Smooth muscle cell (in vitro differentiated cells): ENCODE measurements at regions not wholly inside any gene's neighbourhood (a gene's known extent, or its start where the extent isn't known, plus 50 kb on each side); places are given as distances from the start of the nearest gene placed in this dataset.
A peak's percentile ranks its signal among the peaks of the same experiment; 100 is the strongest.
"Not testable (repeated sequence)": the region's sequence is repeated elsewhere in the genome, so short reads cannot be mapped to it uniquely, and the experiment has no call there.

Experiments
- DNase-seq: peaks from one replicate; lab custom pipeline; 2025; ENCODE audit not compliant: unreplicated experiment; lab: John Stamatoyannopoulos, UW
- H2AFZ ChIP-seq: fragments of 200-600 bp; sonication (generic); 2 replicates; pipeline ENCODE4 v1.6.0; 2016; ENCODE audit warnings: antibody characterized with exemption, low read depth, mild to moderate bottlenecking
- H3F3A ChIP-seq: fragments of 200-600 bp; sonication (generic); 2 replicates; pipeline ENCODE4 v1.6.0; 2017; ENCODE audit warnings: antibody characterized with exemption, low read depth
- H3K27ac ChIP-seq: fragments of 200-600 bp; sonication (generic); 2 replicates; pipeline ENCODE4 v1.5.1; 2016; ENCODE audit warnings: low read depth, mild to moderate bottlenecking
- H3K27me3 ChIP-seq: fragments of 200-600 bp; sonication (generic); 2 replicates; pipeline ENCODE4 v1.6.1; 2016; ENCODE audit warnings: low read depth, mild to moderate bottlenecking
- H3K36me3 ChIP-seq: fragments of 200-600 bp; sonication (generic); 2 replicates; pipeline ENCODE4 v1.5.1; 2016; ENCODE audit warnings: low read depth
- H3K4me1 ChIP-seq: fragments of 200-600 bp; sonication (generic); 2 replicates; pipeline ENCODE4 v1.5.1; 2016; ENCODE audit warnings: low read depth
- H3K4me2 ChIP-seq: fragments of 200-600 bp; sonication (generic); 2 replicates; pipeline ENCODE4 v1.6.0; 2016; ENCODE audit warnings: mild to moderate bottlenecking
- H3K4me3 ChIP-seq: fragments of 200-600 bp; sonication (generic); 2 replicates; pipeline ENCODE4 v1.5.1; 2016; ENCODE audit warnings: mild to moderate bottlenecking
- H3K79me2 ChIP-seq: fragments of 200-600 bp; sonication (generic); 2 replicates; pipeline ENCODE4 v1.6.0; 2016; ENCODE audit warnings: low read depth, mild to moderate bottlenecking
- H3K9ac ChIP-seq: fragments of 200-600 bp; sonication (generic); 2 replicates; pipeline ENCODE4 v1.6.0; 2016; ENCODE audit warnings: low read depth
- H3K9me3 ChIP-seq: fragments of 200-600 bp; sonication (generic); replicated peaks from 2 replicates; pipeline ENCODE4 v1.5.1; 2016; ENCODE audit warnings: low read depth
- H4K20me1 ChIP-seq: fragments of 200-600 bp; sonication (generic); 2 replicates; pipeline ENCODE4 v1.6.0; 2016; ENCODE audit warnings: low read depth
- CTCF ChIP-seq: fragments of 200-600 bp; sonication (generic); IDR thresholded peaks from 2 replicates; pipeline ENCODE4 v1.5.1; 2017; ENCODE audit warnings: borderline replicate concordance, mild to moderate bottlenecking, antibody characterized with exemption; ENCODE audit not compliant: insufficient read depth, poor library complexity, severe bottlenecking
- WGBS: methylation state at CpG from one replicate; pipeline ENCODE4 v1.1.7; 2016; ENCODE audit warnings: low lambda C conversion rate; 5-methylcytosine and 5-hydroxymethylcytosine counted together

- Histone ChIP-seq H3K36me3 (no peaks in the 10 kb centered on the region), H3K9me3 (no peaks in the 10 kb centered on the region), H3K4me1 (peaks cover 32% of the 10 kb centered on the region), H3K27ac (peak overlapping the region; percentile 71), H3F3A (peaks cover 9% of the 10 kb centered on the region), H4K20me1 (no peaks in the 10 kb centered on the region), H3K9ac (no peak overlapping the region), H3K27me3 (no peaks in the 10 kb centered on the region), H3K79me2 (no peaks in the 10 kb centered on the region), H2AFZ (no peak overlapping the region), H3K4me2 (peak overlapping the region; percentile 18), H3K4me3 (no peak overlapping the region)
- DNase-seq, result no peak
- no peak for TF ChIP-seq CTCF
Observed at GRCh38 chr3:102354818-102355515, 79.8 kb upstream of the ZPLD1 start.

- no peaks in the 10 kb centered on the region for H3K9me3 ChIP-seq
Observed at GRCh38 chr3:102356506-102356905, 78.3 kb upstream of the ZPLD1 start.

GRCh38 chr3:102357313-102357712 lies 77.5 kb upstream of the ZPLD1 start:
- WGBS, result 54% methylated on average over 9 of the region's 9 CpGs
- H3K27me3 ChIP-seq, result not testable (repeated sequence)

More at GRCh38 chr3:102356506-102356905, 78.3 kb upstream of the ZPLD1 start:
- Histone ChIP-seq H3K27me3 (no peaks in the 10 kb centered on the region), H3K4me1 (peaks cover 46% of the 10 kb centered on the region), H3K27ac (no peak overlapping the region), H3K9ac (no peak overlapping the region), H3K4me2 (no peak overlapping the region), H4K20me1 (no peaks in the 10 kb centered on the region), H3K79me2 (no peaks in the 10 kb centered on the region), H3K36me3 (no peaks in the 10 kb centered on the region), H2AFZ (no peak overlapping the region), H3F3A (peaks cover 9% of the 10 kb centered on the region), H3K4me3 (no peak overlapping the region)
- DNase-seq, result no peak
- 65% methylated on average over 2 of the region's 2 CpGs for WGBS
- TF ChIP-seq CTCF, result no peak

GRCh38 chr3:102360183-102360860 lies 74.5 kb upstream of the ZPLD1 start:
- Histone ChIP-seq H3K27me3 (no peaks in the 10 kb centered on the region), H3K4me2 (no peak overlapping the region), H3K36me3 (no peaks in the 10 kb centered on the region), H4K20me1 (no peaks in the 10 kb centered on the region), H3K27ac (no peak overlapping the region), H3K4me1 (peaks cover 46% of the 10 kb centered on the region), H2AFZ (no peak overlapping the region), H3F3A (no peaks in the 10 kb centered on the region), H3K4me3 (no peak overlapping the region), H3K9ac (no peak overlapping the region), H3K79me2 (no peaks in the 10 kb centered on the region), H3K9me3 (peaks cover 5% of the 10 kb centered on the region)
- 80% methylated on average over 1 of the region's 1 CpG for WGBS
- TF ChIP-seq CTCF, result no peak
- DNase-seq, result no peak

More at GRCh38 chr3:102357313-102357712, 77.5 kb upstream of the ZPLD1 start:
- H2AFZ ChIP-seq, DNase-seq, H3K4me3 ChIP-seq, H3K4me2 ChIP-seq, H4K20me1 ChIP-seq, H3K79me2 ChIP-seq, H3K9me3 ChIP-seq, H3F3A ChIP-seq, H3K36me3 ChIP-seq, H3K9ac ChIP-seq: not testable (repeated sequence)
- H3K4me1 ChIP-seq, result peaks cover 46% of the 10 kb centered on the region
- H3K27ac ChIP-seq, result peak overlapping the region; percentile 6
